CD1c-positive myeloid dendritic cell (primary cell): ENCODE measurements at regions not wholly inside any gene's neighbourhood (a gene's known extent, or its start where the extent isn't known, plus 50 kb on each side); places are given as distances from the start of the nearest gene placed in this dataset.
"Not testable (repeated sequence)": the region's sequence is repeated elsewhere in the genome, so short reads cannot be mapped to it uniquely, and the experiment has no call there.

Experiments used
- DNase-seq: peaks from one replicate; pipeline ENCODE4 v3.0.0-alpha.2; 2016; ENCODE audit errors: extremely low spot score

DNA sequence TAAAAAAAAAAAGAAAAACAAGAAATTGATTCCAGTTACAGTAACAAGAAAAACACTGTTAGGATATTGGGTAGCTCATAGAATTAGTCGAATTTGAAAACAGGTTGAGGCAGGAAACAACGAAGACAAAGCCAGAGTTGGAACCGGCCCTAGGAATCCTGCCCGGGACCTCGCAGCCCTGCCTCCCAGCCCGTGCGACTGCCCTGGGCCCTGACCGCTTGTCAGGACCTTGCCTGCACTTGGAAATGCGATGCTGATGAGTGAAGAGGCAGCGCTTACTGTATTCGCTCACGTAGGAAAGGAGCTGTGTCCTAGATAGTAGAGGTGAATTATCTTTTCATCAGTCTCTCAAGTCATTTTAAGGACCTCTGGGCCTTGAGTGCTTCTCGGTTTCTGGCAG lies 611.7 kb upstream of the FAT1 start:
- DNase-seq, result no peak

DNA sequence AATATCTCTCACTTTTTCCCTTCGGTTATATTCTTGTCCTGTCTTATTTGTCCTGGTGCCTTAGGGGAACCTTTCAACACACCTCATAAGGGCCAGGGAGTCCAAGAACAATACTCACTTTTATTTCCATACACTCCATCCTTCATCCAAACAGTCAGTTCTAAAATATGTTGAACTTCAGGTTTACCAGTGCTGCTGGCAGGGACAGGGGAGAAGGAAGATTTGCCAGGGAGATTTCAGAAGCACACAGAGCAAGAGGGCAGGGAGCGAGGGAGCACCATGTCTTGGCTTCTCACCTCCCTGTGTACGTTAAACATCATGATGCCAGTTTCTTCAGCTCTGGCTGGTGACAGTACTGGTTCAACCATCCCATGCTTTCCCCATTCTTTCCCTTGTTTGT lies 631.1 kb upstream of the FAT1 start:
- DNase-seq, result no peak

DNA sequence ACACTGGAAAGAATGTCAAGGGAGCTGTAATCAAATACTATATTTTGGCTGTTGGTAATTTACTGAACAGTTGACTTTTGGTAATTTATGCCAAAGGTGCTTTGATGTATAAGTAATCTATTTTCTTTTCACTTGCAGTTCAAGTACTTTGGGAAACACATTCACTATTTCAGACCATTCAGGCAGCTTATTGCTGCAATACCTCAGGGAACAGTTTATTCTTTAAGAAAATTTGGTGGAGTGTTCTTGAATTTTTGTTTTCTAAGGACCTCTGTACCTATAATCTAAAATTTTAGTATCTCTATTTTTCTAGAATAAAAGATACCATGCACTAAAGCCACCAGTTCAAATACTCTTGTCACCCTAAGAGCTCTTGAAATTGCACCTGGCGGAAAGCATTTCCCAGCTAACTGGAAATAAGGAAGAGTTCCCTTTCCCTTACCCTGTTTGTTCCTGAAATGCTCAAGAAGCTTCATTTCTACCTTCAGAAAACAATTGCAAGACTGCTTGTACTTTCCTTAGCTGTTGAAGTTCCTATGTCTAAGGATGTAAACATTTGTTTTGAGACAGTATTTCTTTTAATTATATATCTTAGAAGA lies 633.5 kb upstream of the FAT1 start:
- no peak for DNase-seq

DNA sequence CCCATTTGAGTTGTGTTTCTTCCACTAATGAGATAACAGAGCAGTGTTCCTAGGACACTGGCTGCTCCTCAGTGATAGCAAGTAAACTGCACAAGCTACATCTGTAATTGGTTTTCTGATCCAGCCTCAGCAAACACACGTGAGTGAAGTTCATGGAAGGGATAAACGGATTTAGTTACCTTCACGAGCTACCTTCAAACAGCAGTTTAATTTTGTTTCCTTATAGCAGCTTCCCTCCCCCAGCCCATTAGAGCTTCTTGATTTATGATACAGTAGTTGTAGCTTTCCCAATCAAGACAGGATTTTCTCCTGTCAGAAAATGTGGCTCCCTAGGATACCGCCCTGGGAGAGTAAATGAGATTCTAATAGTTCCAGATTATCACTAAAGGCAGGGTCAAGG lies 634.2 kb upstream of the FAT1 start:
- DNase-seq, result no peak

DNA sequence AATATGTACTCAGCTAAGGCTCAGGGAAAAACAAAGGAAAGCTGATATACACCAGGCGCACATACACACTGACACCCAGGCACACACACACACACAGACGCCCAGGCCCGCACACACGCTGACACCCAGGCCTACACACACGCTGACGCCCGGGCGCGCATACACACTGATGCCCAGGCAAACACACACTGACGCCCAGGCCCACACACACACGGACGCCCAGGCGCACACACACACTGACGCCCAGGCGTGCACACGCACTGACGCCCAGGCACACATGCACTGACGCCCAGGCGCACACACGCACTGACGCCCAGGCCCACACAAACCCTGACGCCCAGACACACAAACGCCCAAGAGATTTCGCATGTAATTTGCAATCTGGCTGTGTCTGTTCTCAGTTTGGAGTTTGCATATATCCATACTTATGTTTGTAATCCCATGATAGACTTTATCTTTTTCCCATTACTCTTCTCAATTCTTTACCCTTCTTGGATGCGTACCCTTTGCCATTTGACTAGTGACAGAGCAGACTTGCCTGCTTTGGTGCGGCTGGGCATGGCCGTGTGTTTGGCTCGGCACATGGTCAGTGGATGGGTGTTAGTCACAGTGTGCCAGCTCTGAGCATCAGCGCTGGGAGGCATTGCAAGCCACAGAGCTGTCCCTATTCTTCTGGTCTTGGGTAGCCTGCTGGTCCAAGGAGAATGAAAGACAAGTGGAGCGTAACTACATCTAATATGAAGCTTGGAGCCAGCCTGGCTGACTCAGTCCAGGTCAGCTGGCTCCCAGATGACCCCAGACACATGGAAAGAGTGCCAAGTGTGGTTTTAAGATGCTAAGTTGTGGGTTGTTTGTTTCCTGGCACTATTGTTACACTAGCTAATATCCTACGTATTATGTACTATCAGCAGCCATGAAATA lies 632.4 kb upstream of the ZFP42 start:
- DNase-seq, result no peak

DNA sequence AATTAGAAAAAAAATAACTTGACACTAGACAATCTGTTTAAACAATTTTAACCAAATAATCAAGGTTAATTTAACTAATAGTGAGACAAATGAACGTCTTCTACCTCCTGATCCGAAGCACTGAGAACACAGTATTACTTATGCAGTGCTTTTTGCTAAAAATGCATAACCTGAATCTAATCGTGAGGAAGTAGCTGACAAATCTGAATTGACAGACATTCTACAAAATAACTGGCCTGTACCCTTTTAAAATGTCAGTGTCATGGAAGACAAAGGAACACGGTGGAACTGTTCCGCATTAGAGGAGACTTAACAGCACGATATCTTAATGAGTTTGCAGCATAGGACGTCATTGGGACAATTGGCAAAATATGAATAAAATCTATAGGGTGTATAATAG lies 631.2 kb upstream of the ZFP42 start:
- no peak for DNase-seq

DNA sequence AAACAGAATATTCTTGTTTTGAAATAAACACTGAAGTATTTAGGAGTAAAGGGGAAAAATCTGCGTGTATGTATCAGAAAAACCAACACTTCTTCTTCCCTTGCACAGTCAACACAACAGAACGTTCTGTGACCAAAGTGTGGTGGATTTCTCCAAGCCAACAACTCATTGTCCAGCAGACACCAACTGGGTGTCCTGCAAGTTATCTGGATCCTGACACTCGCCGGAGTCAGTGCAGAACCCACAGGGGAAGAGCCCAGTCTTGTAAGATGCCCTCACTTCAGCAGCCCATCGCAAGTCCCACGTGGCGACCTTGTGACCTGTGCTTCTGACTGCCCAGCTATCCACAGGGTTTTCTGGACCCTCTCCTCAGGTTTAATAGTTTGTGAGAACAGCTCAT lies 630.7 kb upstream of the ZFP42 start:
- no peak for DNase-seq

DNA sequence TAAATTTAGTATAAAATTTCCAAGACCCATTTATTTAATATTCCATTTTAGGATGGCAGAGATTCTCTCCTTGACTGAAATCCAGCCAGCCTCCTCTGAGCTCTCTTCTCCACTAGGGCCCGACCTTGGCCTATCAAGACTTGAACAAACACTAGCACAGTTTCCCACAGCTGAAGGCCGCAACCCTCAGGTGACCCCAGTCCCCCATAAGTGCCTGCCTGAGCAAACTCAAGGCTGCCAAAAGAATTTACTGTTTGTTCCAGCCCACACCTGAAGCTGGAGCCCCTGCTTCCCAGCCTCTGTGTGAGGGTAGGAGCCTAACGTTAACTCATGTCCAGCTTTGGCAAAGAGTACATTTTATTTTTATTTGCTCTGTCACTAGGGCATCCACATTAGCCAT lies 629.0 kb upstream of the ZFP42 start:
- DNase-seq, result no peak

DNA sequence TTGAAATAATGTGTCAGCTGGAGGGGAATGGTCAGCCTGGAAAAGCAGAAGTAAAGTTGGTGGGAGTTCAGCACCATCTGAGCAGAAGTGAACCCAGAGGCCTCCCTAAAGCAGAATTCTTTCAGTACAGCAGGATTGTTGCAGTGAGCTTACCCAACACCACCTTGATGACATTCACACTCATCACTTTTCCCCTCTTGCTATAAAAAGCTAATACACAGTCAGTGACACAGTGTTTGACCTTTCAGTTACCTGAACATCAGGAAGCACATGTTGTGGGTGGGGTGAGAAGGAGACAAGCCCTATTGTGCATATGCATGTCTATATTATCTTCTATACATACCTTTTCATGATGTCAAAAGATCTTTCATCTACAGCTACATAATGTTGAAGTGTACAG lies 624.7 kb upstream of the ZFP42 start:
- DNase-seq, result no peak

DNA sequence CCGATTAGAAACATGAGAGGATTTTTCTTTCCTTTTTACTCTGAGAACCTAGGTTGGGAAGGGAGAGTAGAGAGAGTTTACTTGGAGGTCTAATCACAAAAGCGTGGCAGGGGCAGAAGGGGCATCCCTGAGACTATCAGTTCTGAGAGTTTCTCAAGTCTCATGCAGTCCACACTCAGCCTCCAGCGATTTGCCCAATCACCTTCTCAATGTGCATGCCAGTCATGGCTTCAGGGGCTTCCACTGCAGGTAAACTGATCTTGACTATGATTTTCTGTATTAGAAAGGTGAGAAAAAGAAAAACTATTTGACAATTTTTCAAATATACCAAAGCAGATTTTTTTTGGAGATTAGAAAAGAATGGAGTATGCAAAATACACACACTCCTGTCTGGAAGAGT lies 617.1 kb upstream of the ZFP42 start:
- no peak for DNase-seq

DNA sequence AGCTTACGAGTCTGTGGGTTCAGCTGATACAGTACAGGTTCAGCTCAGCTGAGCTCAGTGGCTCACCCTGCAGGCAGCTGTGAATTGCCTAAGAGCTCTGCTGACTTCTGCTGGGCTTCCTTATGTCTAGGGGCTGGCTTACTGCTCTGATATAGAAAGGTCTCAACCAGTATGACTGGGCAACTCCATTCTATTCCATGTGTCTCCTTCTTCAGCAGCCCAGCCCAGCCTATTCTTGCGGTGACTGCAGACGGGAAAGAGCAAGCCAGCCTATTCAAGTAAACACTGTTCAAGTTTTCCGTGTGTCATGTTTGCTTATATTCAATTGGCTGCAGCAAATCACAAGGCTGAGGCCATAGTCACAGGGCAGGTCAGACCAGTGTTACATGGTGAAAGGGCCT lies 615.4 kb upstream of the ZFP42 start:
- DNase-seq, result no peak

DNA sequence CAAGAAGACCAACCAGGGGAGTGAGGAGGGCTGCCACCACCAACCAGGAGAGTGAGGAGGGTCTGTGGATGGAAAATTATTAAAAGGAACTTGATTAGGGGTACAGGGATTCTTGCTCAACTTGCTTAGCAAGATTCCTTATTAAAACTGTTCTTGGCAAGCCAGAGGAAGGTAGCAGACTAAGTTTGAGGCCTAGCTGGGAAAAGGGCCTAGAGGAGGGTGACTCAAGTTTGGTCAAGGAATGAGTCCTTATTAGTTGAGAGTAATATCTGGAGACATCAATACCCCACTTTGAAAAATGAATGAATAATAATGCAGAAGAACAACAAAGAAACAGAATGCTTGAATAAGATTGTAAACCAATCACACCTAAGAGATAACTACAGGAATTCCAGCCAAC lies 612.4 kb upstream of the ZFP42 start:
- DNase-seq, result no peak

DNA sequence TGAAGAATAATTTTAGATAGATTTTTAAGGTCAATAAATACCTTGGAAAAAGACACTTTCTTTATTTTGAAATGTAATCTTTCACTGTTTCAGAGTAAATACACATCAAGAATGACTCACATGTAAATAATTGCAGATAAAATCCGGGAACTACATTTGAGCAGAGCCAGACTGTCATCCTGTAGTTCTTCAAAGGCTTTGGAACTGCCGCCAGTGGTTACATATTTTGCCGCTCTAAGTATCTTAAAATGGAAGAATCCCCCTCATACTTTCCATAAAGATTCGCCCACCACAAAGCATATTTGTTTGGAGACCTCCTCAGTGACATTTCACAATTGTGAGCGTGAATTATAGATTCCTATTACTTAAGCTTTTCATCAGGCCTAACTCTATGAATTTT lies 607.8 kb upstream of the ZFP42 start:
- DNase-seq, result no peak

DNA sequence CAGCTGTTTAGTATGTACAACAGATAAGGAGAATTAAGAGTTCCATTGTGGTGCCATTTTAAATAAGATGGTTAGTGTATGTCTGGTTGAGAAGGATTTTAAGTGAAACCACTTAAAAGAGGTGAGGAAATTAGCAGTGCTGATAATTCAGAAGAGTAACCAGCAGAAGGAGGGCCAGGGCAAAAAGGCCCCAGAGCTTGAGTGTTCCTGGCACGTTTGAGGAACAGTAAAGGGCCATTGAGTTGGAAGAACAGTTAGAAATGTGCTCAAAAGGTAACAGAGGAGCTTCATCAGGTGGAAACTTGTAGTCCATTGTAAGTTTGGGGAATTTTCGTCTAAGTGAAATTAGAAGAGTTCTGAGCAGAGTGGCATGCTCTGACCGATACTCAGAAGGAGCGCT lies 606.2 kb upstream of the ZFP42 start:
- DNase-seq, result no peak

DNA sequence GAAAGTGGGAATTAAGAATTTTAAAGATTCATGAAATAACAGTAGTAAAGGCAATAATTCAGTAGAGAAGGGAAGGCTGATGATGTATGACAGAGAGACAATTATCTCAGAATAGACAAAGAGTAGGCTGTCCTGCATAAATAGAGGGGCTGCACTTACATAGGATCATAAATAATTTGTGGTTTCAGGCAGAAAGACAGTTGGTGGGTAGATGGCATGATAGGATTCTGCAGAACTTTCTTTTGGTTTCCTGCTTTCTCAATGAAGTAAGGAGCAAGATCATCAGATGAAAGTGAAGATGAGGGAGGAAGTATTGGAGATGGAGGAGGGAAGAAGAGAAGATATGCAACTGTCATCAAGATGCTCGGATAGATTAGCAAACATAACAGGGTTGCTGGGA lies 604.9 kb upstream of the ZFP42 start:
- DNase-seq, result no peak

DNA sequence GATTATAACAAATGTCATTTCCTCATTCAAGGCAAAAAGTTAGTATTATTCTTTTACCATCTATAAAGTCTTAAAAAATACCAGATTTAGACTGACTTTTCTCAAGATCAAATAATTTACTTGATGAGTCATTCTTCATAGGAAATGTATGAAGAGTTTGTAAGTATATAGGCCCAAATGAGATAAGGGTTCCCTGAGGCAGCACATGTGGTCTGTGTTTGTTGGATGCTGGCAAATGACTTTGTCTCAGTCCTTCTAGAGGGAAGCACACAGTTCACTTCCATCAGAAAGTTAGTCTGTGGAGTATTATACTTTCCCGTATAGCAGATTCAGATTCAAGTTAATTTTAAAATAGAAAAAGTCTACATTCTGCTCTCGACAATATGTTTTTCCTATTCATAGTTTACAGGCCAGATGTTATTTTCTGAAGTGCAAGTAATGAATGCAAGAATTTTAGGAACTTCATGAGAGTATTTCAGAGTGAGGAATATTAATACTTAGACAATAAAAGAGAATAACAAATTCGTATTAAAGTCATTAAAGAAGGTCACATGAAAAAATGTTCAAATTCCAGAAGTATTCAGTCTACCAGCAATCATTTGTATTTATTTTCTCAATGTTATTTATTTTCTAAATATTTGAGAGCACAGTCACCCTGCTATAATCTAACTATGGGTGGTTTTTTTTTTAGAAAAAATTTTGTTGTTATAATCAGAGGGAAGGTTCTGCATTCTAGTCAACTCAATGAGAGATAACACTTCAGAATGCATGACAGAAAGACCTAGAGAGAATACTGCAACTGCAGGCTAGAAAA lies 601.8 kb upstream of the ZFP42 start:
- no peak for DNase-seq

DNA sequence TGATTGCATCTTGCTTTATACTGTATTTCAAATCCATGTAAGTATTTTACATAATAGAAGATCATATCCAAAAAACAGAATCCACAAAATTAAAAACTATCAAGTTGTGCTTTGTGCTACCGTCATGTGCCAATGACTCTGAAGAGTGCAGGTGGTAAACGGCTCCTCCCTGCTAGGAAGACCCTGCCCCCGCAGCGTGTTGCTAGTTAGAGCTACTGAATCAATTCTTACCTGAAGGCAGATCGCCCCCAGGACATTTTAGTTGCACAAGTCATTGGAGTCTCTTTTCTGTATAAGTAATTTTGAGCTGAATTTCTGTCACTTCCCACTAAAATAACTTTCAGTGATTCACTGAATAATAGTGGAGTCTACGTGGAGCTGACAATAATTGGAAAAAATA lies 599.5 kb upstream of the ZFP42 start:
- no peak for DNase-seq

DNA sequence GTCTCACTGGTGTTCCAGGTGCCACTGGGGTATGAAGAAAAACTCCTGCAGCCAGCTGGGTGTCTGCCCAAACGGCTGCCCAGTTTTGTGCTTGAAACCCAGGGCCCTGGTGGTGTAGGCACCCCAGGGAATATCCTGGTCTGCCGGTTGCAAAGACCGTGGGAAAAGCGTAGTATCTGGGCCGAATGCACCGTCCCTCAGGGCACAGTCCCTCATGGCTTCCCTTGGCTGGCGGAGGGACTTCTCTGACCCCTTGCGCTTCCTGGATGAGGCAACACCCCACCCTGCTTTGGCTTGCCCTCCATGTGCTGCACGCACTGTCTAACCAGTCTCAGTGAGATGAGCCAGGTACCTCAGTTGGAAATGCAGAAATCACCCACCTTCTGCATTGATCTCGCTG lies 587.1 kb upstream of the ZFP42 start:
- DNase-seq, result not testable (repeated sequence)

DNA sequence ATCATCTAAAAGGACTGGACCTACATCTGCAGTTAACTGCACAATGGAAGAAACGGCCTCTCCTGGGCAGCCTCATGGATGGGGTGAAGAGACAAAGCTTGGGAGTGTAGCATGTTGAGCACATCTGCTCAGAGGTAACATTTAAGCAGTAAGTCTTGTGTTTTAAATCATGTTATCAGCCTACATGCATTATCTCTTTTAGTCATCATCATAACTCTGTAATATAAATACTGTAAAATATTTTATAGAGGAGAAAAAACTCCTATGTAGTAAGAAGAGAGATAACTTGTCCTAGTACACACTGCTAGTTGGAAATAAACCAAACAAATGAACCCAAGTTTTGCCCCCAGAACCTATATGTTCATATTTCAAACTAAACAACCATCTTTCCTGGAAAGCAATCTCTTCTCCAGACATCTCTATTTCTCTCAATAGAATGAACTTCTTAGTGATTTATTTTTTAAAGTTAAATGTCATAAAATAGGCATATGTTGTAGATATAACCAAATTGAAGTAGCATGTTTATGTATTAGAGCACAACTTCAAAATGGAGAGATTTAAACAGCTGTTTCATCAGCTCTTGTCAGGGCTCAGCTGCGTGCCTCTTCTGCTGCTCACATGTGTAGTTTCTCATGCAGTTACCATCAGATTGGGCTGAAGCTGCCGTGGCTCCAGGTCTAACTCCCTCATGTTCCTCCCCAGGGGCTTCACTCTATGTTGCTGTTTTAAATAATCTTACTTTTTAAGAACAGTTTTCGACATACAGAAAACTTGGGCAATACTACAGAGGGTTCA lies 581.8 kb upstream of the ZFP42 start:
- DNase-seq, result no peak

DNA sequence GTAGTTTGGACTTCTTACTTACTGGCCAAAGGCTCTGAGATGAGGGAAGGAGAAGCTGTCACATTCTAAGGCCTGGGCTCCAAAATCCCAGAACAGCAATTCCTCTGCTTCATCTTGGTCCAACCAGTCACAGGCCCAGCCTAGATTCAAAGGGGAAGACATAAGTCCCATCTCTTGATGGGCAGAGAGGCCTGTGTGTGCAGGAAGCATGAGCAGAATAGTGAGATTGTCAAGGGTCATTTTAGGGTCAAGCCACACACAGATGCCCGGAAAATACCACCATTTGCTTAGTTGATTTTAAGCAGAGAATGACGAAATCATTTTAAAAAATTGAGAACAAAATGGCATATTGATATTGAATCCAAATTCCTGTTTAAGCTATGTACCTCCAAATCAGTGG lies 580.9 kb upstream of the ZFP42 start:
- DNase-seq, result no peak

DNA sequence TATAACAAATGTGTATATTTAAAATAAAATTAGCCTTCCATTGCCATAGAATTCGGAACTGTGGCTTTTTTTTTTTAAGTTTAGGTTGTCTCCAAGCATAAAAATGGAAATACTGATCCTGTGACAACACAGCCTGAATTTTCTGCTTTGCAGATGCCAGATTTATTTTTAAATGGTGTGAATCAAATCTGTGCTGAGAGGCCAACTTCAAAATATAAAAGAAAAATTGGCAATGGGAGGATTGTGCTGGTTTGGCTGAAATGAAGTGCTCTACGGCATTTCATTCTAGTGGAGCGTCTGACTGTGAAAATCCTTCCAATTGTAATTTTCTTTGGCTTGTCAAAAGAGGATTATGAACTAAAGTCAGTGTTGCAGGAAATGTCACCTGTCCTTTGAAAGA lies 580.3 kb upstream of the ZFP42 start:
- DNase-seq, result no peak

DNA sequence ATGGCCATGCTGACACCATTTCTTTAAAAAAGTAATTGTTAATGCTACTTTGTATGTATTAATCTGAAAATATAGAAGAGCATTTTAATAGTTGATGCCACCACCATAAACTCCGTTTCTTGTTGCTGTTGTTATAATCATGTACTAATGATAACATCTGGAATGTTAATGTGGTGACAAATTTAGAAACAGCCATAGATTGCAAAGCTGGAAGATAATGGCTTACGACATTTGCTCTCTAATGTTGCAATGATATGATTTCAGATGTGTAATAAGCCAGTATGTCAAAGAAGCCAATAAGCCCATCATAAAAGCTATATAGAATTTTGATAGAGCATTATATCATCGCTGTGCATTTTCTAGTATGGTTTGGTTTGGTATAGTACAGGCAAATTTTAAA lies 579.4 kb upstream of the ZFP42 start:
- no peak for DNase-seq
